ENCODE measurements at regions not wholly inside any gene's neighbourhood (a gene's known extent, or its start where the extent isn't known, plus 50 kb on each side); places are given as distances from the start of the nearest gene placed in this dataset.

DNA sequence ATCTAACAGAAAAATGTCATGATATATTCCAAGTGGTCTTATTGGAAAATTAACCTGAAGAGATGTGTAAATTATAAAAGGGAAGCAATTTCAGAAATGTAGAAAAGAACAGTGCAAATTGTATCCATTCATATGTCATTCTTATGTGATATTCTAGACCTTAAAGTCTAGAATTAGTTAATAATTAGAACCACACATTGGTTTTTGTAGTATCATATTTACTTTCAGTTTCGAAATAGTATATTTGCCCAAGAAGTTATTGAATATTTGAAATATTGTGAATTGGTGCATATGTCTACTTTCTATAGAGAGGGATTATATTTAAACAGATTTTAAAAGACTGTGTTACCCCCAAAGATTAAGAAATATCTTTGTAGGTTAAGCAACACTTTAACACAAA is 1348.6 kb upstream of the ACVR2A start:
- TF ChIP-seq, protein P1, sequence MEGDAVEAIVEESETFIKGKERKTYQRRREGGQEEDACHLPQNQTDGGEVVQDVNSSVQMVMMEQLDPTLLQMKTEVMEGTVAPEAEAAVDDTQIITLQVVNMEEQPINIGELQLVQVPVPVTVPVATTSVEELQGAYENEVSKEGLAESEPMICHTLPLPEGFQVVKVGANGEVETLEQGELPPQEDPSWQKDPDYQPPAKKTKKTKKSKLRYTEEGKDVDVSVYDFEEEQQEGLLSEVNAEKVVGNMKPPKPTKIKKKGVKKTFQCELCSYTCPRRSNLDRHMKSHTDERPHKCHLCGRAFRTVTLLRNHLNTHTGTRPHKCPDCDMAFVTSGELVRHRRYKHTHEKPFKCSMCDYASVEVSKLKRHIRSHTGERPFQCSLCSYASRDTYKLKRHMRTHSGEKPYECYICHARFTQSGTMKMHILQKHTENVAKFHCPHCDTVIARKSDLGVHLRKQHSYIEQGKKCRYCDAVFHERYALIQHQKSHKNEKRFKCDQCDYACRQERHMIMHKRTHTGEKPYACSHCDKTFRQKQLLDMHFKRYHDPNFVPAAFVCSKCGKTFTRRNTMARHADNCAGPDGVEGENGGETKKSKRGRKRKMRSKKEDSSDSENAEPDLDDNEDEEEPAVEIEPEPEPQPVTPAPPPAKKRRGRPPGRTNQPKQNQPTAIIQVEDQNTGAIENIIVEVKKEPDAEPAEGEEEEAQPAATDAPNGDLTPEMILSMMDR (IDR thresholded peaks at IDR 0.05): no peak
- TF ChIP-seq POLR2AphosphoS5 (IDR thresholded peaks at IDR 0.05) (no peak), POLR2A (IDR thresholded peaks at IDR 0.05) (no peak), EP300 (IDR thresholded peaks at IDR 0.05) (no peak)

All from suprapubic skin (tissue), 4 donors.